GM12878 (cell line): ENCODE measurements at regions not wholly inside any gene's neighbourhood (a gene's known extent, or its start where the extent isn't known, plus 50 kb on each side); places are given as distances from the start of the nearest gene placed in this dataset.

Experiments
- ATAC-seq: fragments of 200-7000 bp; cut with Tn5 transposase; 3 replicates; pipeline ENCODE4 v1.9.1; 2020; ENCODE audit warnings: mild to moderate bottlenecking, moderate library complexity
- BruUV-seq: library from RNA; stranded (reverse); fragments of 400-500 nt; replicated peaks from 2 replicates; lab custom pipeline; 2021; lab: Mats Ljungman, UMichigan
- CTCF ChIA-PET: fragments of 300-600 bp; sonication (Branson Sonifier 250); formaldehyde crosslinking; extraction: SDS; loops from one replicate; lab custom pipeline; 2021; ENCODE audit warnings: inconsistent platforms; lab: Yijun Ruan, JAX
- POLR2A ChIA-PET: fragments of 350-600 bp; formaldehyde crosslinking; extraction: SDS; loops from one replicate; lab custom pipeline; 2021; ENCODE audit warnings: inconsistent platforms; lab: Charles Lee
- RAD21 ChIA-PET: fragments of 300-600 bp; sonication (Branson Sonifier 250); formaldehyde crosslinking; loops from one replicate; lab custom pipeline; 2023; ENCODE audit warnings: antibody characterized with exemption; ENCODE audit not compliant: unreplicated experiment; lab: Charles Lee
- SMC1A ChIA-PET: fragments of 300-600 bp; sonication (Branson Sonifier 250); formaldehyde crosslinking; loops from one replicate; lab custom pipeline; 2023; ENCODE audit not compliant: unreplicated experiment, uncharacterized antibody; lab: Charles Lee
- DNase-seq: peaks from one replicate; pipeline ENCODE4 v3.0.0-alpha.2; 2011; ENCODE audit warnings: low read depth, low spot score
- FAIRE-seq: peaks from 3 replicates; lab custom pipeline; 2011; peaks lifted over from hg19 to GRCh38; lab: Jason Lieb, UNC
- H2AFZ ChIP-seq: 2 replicates; pipeline ENCODE4 v1.6.0; 2011; ENCODE audit warnings: low read depth, low read length, control low read depth; ENCODE audit not compliant: control insufficient read depth
- H3K27ac ChIP-seq: 2 replicates; pipeline ENCODE4 v1.5.1; 2011; ENCODE audit warnings: control low read depth; ENCODE audit not compliant: control insufficient read depth, insufficient read depth
- H3K27me3 ChIP-seq, 2 experiments: replicated peaks in 1 of 2; 2 replicates each; pipeline versions ENCODE4 v1.6.0 to v1.6.1; 2011; ENCODE audit warnings: low read length in 1 of 2; ENCODE audit not compliant: control insufficient read depth in 2 of 2, insufficient read depth in 2 of 2
- H3K36me3 ChIP-seq, 2 experiments: 2 replicates each; pipeline ENCODE4 v1.5.1; 2011; ENCODE audit warnings: low read length in 1 of 2; ENCODE audit not compliant: control insufficient read depth in 2 of 2, insufficient read depth in 2 of 2
- H3K4me1 ChIP-seq: 2 replicates; pipeline ENCODE4 v1.6.1; 2011; ENCODE audit warnings: mild to moderate bottlenecking, low read length, moderate library complexity, mixed read lengths; ENCODE audit not compliant: control insufficient read depth, insufficient read depth
- H3K4me2 ChIP-seq: 2 replicates; pipeline ENCODE4 v1.6.0; 2011; ENCODE audit warnings: control low read depth; ENCODE audit not compliant: control insufficient read depth, insufficient read depth
- H3K4me3 ChIP-seq: fragments of 200-600 bp; sonication (generic); 2 replicates; pipeline ENCODE4 v1.5.1; 2016
- H3K79me2 ChIP-seq: 2 replicates; pipeline ENCODE4 v1.6.0; 2011; ENCODE audit warnings: low read length; ENCODE audit not compliant: control insufficient read depth, insufficient read depth
- H3K9ac ChIP-seq: 2 replicates; pipeline ENCODE4 v1.8.0; 2011; ENCODE audit warnings: low read length, control low read depth, mixed read lengths; ENCODE audit not compliant: control insufficient read depth, insufficient read depth
- H3K9me3 ChIP-seq: replicated peaks from 3 replicates; pipeline ENCODE4 v1.5.1; 2011; ENCODE audit warnings: mild to moderate bottlenecking, low read length; ENCODE audit not compliant: control insufficient read depth, insufficient read depth
- H4K20me1 ChIP-seq: 2 replicates; pipeline ENCODE4 v1.6.0; 2011; ENCODE audit not compliant: control insufficient read depth, insufficient read depth
- BCL3 ChIP-seq: IDR thresholded peaks from 2 replicates; pipeline ENCODE4 v1.6.1; 2011; ENCODE audit warnings: borderline replicate concordance, low read depth, mild to moderate bottlenecking, moderate library complexity, low read length; ENCODE audit not compliant: insufficient read depth, poor library complexity, severe bottlenecking
- BMI1 ChIP-seq: fragments of 450-650 bp; IDR thresholded peaks from 2 replicates; pipeline ENCODE4 v1.6.1; 2016; ENCODE audit warnings: mild to moderate bottlenecking, moderate library complexity, borderline replicate concordance
- CHD2 ChIP-seq: IDR thresholded peaks from 2 replicates; pipeline ENCODE4 v1.6.1; 2011; ENCODE audit warnings: low read depth, low read length, improper control_type of control experiment, borderline replicate concordance
- CREB1 ChIP-seq: IDR thresholded peaks from 2 replicates; pipeline ENCODE4 v1.6.1; 2012; ENCODE audit warnings: low read depth, mild to moderate bottlenecking, inconsistent platforms
- KAT2A ChIP-seq: conservative IDR thresholded peaks from 2 replicates; pipeline ENCODE4 v1.6.1; 2011; ENCODE audit warnings: low read depth, low read length; ENCODE audit not compliant: control insufficient read depth
- NBN ChIP-seq: fragments of 450-650 bp; IDR thresholded peaks from 2 replicates; pipeline ENCODE4 v1.6.1; 2016
- PAX5 ChIP-seq: IDR thresholded peaks from 2 replicates; pipeline ENCODE4 v1.6.1; 2011; ENCODE audit warnings: low read depth, low read length, borderline replicate concordance
- PBX3 ChIP-seq: IDR thresholded peaks from 2 replicates; pipeline ENCODE4 v1.6.1; 2011; ENCODE audit warnings: mild to moderate bottlenecking, low read depth, low read length, moderate library complexity; ENCODE audit not compliant: insufficient replicate concordance
- POLR2AphosphoS5 ChIP-seq: IDR thresholded peaks from 2 replicates; pipeline ENCODE4 v1.6.1; 2011; ENCODE audit warnings: mild to moderate bottlenecking, low read length, inconsistent platforms
- RCOR1 ChIP-seq: conservative IDR thresholded peaks from 2 replicates; pipeline ENCODE4 v1.6.1; 2012; ENCODE audit warnings: low read depth, low read length, improper control_type of control experiment
- SPI1 ChIP-seq: IDR thresholded peaks from 2 replicates; pipeline ENCODE4 v1.6.1; 2011; ENCODE audit warnings: low read depth, mild to moderate bottlenecking, low read length, moderate library complexity, borderline replicate concordance; ENCODE audit not compliant: insufficient read depth
- SRF ChIP-seq, 2 experiments: IDR thresholded peaks; 2 replicates each; pipeline ENCODE4 v1.6.1; 2011; ENCODE audit warnings: low read depth in 2 of 2, low read length in 2 of 2, mild to moderate bottlenecking in 1 of 2, moderate library complexity in 1 of 2
- USF2 ChIP-seq: IDR thresholded peaks from 2 replicates; pipeline ENCODE4 v1.6.1; 2011; ENCODE audit warnings: low read depth, low read length, improper control_type of control experiment, borderline replicate concordance
- YBX1 ChIP-seq: fragments of 450-650 bp; IDR thresholded peaks from 2 replicates; pipeline ENCODE4 v1.6.1; 2016; ENCODE audit warnings: antibody characterized with exemption
- WGBS: methylation state at CpG from one replicate; pipeline ENCODE4 v1.1.6; 2016; ENCODE audit warnings: low lambda C conversion rate; ENCODE audit not compliant: insufficient replicate concordance, insufficient coverage; ENCODE audit errors: missing lambda C conversion rate; 5-methylcytosine and 5-hydroxymethylcytosine counted together
- in situ Hi-C: fragments of 300-500 bp; cut with MboI; formaldehyde crosslinking; loops from 9 replicates; pipeline ENCODE4 v1.14.3; 2018; ENCODE audit warnings: mixed read lengths
- intact Hi-C: fragments of 100-400 bp; cut with micrococcal nuclease; formaldehyde crosslinking; loops from one replicate; pipeline ENCODE4 v1.14.2; 2022; ENCODE audit not compliant: unreplicated experiment
- TF ChIP-seq, protein P1 (sequence below): fragments of 450-650 bp; IDR thresholded peaks from 2 replicates; pipeline ENCODE4 v1.6.1; 2016; ENCODE audit warnings: mild to moderate bottlenecking, moderate library complexity, borderline replicate concordance

DNA sequence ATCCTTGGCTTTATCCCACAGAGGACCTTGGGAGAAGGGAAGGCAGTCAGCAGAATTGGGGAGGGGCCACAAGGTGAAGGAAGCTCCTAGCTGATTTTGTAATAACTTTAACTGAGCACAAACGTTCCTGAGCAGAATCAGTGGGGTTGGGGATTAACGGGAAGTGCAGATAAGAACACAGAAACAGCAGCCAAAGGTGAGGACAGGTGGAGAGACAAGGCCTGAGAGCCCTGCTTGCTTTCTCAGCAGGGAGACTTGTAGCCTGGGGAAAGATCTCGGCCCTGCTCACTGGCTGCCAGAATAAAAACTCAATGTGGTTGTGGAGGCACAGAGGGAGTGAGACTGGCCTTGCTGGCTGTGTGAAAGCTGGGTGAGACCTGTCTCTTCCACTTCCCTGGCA is 265.2 kb upstream of the FAT3 start:
- Histone ChIP-seq H3K27ac (no peak overlapping the region), H3K79me2 (no peaks in the 10 kb centered on the region), H3K4me1 (no peaks in the 10 kb centered on the region), H3K9me3 (no peaks in the 10 kb centered on the region), H3K27me3 (no peaks in the 10 kb centered on the region), H4K20me1 (no peaks in the 10 kb centered on the region), H3K4me2 (no peak overlapping the region), H3K9ac (no peak overlapping the region), H3K36me3 (no peaks in the 10 kb centered on the region), H2AFZ (no peak overlapping the region), H3K4me3 (no peak overlapping the region)
- intact Hi-C loops (no loop called here), in situ Hi-C loops (no loop called here)
- FAIRE-seq = no peak
- TF ChIP-seq SRF (IDR thresholded peaks at IDR 0.05; ENCODE audit: low read depth in 2 of 2, low read length in 2 of 2) (no peak), CHD2 (no peak), PAX5 (no peak), CREB1 (no peak), BCL3 (no peak), POLR2AphosphoS5 (no peak), SPI1 (no peak), BMI1 (no peak), NBN (no peak), USF2 (no peak), YBX1 (no peak), RCOR1 (no peak), PBX3 (no peak), KAT2A (no peak)
- TF ChIP-seq, protein P1, sequence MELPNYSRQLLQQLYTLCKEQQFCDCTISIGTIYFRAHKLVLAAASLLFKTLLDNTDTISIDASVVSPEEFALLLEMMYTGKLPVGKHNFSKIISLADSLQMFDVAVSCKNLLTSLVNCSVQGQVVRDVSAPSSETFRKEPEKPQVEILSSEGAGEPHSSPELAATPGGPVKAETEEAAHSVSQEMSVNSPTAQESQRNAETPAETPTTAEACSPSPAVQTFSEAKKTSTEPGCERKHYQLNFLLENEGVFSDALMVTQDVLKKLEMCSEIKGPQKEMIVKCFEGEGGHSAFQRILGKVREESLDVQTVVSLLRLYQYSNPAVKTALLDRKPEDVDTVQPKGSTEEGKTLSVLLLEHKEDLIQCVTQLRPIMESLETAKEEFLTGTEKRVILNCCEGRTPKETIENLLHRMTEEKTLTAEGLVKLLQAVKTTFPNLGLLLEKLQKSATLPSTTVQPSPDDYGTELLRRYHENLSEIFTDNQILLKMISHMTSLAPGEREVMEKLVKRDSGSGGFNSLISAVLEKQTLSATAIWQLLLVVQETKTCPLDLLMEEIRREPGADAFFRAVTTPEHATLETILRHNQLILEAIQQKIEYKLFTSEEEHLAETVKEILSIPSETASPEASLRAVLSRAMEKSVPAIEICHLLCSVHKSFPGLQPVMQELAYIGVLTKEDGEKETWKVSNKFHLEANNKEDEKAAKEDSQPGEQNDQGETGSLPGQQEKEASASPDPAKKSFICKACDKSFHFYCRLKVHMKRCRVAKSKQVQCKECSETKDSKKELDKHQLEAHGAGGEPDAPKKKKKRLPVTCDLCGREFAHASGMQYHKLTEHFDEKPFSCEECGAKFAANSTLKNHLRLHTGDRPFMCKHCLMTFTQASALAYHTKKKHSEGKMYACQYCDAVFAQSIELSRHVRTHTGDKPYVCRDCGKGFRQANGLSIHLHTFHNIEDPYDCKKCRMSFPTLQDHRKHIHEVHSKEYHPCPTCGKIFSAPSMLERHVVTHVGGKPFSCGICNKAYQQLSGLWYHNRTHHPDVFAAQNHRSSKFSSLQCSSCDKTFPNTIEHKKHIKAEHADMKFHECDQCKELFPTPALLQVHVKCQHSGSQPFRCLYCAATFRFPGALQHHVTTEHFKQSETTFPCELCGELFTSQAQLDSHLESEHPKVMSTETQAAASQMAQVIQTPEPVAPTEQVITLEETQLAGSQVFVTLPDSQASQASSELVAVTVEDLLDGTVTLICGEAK = no peak
- no peak for ATAC-seq
- CTCF ChIA-PET = no interaction called here
- SMC1A ChIA-PET = no interaction called here
- WGBS = 10% methylated on average over 3 of the region's 3 CpGs
- DNase-seq = no peak
- POLR2A ChIA-PET = no interaction called here
- RAD21 ChIA-PET = no interaction called here
- BruUV-seq = no TSS peak
